Right lobe of liver (tissue), 4 donors: ENCODE measurements at regions not wholly inside any gene's neighbourhood (a gene's known extent, or its start where the extent isn't known, plus 50 kb on each side); places are given as distances from the start of the nearest gene placed in this dataset.

Source experiments
- POLR2A ChIP-seq: fragments of 450-650 bp; IDR thresholded peaks from one replicate; pipeline ENCODE4 v1.6.1; 2017; ENCODE audit warnings: antibody characterized with exemption, mild to moderate bottlenecking
- TF ChIP-seq, protein P1 (sequence below), 4 donors: fragments of 200-600 bp in 3 of 4; fragments of 450-650 bp in 1 of 4; IDR thresholded peaks; one replicate each; pipeline versions ENCODE4 v1.5.1 to v1.8.0; 2016 to 2022; ENCODE audit warnings: antibody characterized with exemption in 4 of 4, mild to moderate bottlenecking in 2 of 4
- donor health status: DM: no; HTN: no; CAD: no.
- donor health status: DM: no; HTN: no; CAD: no.
- donor health status: DM: no; HTN: yes; CAD: no.

- TF ChIP-seq POLR2A = no peak
- TF ChIP-seq, protein P1, sequence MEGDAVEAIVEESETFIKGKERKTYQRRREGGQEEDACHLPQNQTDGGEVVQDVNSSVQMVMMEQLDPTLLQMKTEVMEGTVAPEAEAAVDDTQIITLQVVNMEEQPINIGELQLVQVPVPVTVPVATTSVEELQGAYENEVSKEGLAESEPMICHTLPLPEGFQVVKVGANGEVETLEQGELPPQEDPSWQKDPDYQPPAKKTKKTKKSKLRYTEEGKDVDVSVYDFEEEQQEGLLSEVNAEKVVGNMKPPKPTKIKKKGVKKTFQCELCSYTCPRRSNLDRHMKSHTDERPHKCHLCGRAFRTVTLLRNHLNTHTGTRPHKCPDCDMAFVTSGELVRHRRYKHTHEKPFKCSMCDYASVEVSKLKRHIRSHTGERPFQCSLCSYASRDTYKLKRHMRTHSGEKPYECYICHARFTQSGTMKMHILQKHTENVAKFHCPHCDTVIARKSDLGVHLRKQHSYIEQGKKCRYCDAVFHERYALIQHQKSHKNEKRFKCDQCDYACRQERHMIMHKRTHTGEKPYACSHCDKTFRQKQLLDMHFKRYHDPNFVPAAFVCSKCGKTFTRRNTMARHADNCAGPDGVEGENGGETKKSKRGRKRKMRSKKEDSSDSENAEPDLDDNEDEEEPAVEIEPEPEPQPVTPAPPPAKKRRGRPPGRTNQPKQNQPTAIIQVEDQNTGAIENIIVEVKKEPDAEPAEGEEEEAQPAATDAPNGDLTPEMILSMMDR (IDR thresholded peaks at IDR 0.05) = no peak
Observed at GRCh38 chr11:130775306-130776060, 140.8 kb downstream of the SNX19 start.
